ENCODE measurements at regions not wholly inside any gene's neighbourhood (a gene's known extent, or its start where the extent isn't known, plus 50 kb on each side); places are given as distances from the start of the nearest gene placed in this dataset.

DNA sequence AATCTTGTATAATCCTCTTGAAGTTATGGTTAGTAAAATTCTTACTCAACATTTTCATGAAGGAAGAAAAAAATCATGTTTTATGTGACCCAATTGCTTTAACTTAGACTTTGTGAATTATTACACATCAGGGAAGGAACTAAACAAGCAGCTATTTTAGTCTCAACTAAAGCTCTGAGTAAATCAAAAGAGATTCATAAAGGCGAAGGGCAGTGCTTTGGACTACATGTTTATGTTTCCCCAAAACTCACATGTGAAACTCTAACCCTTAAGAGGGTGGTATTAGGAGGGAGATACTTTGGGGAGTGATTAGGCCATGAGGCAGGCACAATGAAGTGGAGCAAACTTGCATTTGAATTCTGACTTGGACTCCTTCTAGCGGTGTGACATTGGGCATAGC lies 283.7 kb upstream of the POU3F3 start:
- TF ChIP-seq POLR2A (IDR thresholded peaks at IDR 0.05) (no peak), POLR2AphosphoS5 (IDR thresholded peaks at IDR 0.05) (no peak)
- TF ChIP-seq, protein P1, sequence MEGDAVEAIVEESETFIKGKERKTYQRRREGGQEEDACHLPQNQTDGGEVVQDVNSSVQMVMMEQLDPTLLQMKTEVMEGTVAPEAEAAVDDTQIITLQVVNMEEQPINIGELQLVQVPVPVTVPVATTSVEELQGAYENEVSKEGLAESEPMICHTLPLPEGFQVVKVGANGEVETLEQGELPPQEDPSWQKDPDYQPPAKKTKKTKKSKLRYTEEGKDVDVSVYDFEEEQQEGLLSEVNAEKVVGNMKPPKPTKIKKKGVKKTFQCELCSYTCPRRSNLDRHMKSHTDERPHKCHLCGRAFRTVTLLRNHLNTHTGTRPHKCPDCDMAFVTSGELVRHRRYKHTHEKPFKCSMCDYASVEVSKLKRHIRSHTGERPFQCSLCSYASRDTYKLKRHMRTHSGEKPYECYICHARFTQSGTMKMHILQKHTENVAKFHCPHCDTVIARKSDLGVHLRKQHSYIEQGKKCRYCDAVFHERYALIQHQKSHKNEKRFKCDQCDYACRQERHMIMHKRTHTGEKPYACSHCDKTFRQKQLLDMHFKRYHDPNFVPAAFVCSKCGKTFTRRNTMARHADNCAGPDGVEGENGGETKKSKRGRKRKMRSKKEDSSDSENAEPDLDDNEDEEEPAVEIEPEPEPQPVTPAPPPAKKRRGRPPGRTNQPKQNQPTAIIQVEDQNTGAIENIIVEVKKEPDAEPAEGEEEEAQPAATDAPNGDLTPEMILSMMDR (IDR thresholded peaks at IDR 0.05): no peak
